ENCODE measurements at regions not wholly inside any gene's neighbourhood (a gene's known extent, or its start where the extent isn't known, plus 50 kb on each side); places are given as distances from the start of the nearest gene placed in this dataset.
"Not testable (repeated sequence)": the region's sequence is repeated elsewhere in the genome, so short reads cannot be mapped to it uniquely, and the experiment has no call there.

DNA sequence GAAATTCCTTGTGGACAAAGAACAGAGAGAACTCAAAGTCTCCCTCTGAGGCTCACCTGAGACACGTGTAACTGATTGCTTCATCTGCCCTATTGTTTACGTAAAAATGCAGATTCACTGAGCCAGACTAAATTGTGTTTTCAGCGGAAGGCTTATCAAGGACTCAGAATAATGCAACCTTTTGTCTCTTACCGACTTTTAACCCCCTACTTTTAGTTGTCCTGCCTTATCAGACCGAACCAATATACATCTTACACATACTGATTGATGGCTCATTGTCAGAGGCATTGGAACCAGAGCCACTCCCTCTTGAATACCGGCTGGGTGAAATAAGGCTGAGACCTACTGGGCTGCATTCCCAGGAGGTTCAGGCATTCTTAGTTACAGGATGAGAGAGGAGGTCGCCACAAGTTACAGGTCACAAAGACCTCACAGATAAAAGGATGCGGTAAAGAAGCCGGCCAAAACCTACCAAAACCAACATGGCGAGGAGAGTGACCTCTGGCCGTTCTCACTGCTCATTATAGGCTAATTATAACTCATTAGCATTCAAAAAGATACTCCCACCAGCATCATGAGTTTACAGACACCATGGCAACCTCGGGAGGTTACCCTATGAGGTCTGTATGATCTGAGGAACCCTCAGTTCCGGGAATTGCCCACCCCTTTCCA is 95.5 kb upstream of the ZNF184 start:
- no peak for DNase-seq

DNA sequence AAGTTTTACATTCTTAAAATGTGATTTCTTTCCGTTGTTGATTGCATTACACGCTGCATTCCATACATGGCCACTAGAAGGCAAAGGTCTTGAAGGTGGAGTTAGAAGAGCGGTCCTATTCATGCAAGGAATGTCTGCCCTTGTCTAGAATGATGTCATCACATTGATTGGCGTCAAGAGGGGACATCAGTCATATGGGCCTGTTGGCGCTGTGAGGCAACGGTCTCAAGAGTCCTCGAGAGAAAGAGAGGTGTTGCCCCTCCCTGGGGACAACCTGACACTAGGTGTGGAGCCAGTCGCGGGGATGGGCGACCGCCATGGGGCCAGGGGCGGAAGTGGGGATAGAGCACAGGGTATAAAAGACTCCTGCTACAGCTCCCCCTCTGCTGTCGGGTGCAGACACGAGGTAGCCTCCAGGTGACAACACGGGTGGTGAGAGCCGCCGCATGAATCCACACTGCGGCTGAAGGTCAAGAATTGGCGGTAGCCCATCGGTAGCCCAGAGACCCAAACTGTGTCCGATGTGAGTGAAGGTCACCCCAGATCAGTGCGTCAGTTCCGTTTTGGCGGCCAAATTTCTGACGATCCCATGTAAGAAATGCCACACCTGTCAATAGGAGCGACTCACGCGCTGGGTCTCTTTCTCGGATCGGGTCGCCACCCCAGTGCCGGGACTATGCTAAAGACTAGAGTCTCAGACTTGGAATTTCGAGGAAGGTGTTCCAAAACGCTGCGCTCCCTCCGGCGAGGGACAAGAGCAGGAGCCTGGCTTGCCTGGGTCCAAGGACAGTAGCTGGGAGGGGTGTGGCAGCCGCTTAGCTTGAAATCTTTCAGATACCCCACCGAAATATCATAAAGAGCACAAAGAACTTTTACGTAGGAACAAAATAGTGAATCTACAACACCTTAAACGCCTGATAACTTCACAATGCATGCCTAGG is 93.2 kb upstream of the ZNF184 start:
- no peak for DNase-seq

DNA sequence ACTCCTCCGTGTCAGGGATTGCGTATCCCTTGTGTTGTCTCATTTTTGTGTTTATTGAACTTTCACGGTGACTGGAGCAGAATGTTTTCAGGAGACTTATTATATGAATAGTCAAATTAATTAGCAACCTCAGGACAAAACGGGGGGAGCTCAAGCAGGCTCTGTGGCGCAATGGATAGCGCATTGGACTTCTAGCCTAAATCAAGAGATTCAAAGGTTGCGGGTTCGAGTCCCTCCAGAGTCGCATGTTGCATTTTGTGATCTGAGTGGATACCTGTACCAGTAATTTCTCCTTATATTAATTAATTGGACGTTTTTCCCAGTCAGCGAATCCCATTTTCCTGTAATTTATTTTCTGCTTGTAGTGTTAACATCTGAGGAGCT is 89.1 kb upstream of the ZNF184 start:
- no peak for DNase-seq

- no peak for DNase-seq
These were observed 85.3 kb upstream of the ZNF184 start for GRCh38 chr6:27558028-27558724.

- no peak for DNase-seq
These were observed 83.5 kb upstream of the ZNF184 start for GRCh38 chr6:27556406-27556805.

GRCh38 chr6:27553123-27553904 is 80.4 kb upstream of the ZNF184 start:
- no peak for DNase-seq

DNA sequence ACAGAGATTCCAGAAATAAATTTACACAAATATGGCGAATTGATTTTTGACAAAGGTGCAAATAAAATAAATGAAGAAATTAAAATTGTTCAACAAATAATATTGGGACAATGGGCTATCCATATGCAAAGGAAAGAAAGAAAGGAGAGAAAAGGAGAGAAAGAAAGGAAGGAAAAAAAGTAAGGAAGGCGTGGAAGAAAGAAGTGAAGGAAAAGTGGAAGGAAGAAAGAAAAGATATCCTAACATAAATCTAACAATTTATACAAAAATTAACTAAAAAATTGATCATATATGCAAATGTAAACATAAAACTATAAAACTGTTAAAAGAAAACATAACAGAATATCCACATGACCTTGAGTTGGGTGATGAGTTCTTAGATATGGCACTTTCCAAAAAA is 78.7 kb upstream of the ZNF184 start:
- no peak for DNase-seq

DNA sequence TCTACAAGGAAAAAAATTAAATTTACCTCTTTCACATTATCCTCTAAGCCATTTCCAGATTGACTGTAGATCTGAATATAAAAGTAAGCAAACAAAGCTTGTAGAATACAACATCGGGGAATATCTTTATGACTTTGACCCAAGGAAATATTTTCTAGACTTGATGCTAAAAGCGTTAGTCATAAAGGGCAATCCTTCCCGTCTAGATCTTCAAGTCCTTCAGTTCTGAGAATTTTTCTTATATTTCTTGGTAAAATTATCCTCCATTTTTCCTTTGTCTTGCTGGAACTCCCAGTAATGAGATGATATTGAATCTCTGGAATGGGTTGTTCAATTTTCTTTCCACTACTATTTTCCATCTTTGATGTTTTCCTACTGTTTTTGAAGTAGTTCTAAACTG is 77.8 kb upstream of the ZNF184 start:
- no peak for DNase-seq

GRCh38 chr6:27549241-27549598 is 76.3 kb upstream of the ZNF184 start:
- not testable (repeated sequence) for DNase-seq

DNA sequence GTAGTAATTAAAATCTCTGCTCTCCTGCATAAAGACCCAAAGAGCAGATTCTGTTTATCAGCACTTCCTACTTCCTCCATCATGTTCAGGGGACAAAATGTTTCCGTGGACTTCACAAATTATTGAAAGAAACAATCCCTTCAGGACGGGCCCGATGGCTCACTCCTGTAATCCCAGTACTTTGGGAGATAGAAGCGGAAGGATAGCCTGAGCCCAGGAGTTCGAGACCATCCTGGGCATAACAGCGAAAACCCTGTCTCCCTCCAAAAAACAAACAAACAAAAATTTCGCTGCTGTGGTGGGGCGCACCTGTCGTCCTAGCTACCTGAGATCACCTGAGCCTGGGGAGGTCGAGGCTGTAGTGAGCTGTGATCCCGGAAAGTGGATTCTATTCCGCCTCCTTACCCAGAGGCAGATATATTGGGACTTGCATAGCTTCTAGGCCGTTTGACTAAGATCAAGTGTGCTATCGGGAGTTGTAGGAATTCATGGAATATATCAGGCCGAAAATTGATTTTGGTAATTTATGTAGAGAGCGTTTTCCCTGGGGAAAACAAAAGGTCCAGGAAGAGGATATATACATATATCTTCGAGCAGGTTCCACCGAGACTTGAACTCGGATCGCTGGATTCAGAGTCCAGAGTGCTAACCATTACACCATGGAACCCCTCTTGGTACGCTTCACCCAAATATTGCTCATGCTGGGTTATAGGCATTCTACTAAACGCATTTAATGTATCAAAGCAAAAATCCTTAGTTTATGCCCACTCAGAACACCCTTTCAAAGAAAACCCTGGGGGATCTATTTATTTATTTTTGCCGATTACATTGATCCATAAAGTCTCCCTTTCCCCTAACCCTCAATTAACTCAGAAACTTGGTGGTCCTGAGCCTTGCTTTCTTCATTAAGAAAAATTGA is 74.5 kb upstream of the ZNF184 start:
- DNase-seq = no peak

DNA sequence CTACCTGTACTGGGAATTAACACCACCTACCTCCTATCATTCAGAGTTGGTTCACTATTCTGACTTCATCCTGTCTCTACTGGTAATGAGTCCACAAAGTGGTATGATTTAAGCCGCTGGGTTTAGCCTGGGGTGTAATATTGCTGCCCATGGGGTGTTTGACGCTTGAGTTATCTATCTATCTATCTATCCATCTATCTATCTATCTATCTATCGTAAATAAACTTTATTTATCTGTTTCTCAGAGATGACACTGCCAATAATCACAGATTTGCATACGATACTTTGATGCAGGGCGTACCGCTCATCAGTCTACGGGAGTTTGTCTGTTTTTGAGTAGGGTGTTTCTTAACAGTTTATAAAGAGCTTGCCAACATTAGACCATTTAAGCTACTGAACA is 73.6 kb upstream of the ZNF184 start:
- no peak for DNase-seq

DNA sequence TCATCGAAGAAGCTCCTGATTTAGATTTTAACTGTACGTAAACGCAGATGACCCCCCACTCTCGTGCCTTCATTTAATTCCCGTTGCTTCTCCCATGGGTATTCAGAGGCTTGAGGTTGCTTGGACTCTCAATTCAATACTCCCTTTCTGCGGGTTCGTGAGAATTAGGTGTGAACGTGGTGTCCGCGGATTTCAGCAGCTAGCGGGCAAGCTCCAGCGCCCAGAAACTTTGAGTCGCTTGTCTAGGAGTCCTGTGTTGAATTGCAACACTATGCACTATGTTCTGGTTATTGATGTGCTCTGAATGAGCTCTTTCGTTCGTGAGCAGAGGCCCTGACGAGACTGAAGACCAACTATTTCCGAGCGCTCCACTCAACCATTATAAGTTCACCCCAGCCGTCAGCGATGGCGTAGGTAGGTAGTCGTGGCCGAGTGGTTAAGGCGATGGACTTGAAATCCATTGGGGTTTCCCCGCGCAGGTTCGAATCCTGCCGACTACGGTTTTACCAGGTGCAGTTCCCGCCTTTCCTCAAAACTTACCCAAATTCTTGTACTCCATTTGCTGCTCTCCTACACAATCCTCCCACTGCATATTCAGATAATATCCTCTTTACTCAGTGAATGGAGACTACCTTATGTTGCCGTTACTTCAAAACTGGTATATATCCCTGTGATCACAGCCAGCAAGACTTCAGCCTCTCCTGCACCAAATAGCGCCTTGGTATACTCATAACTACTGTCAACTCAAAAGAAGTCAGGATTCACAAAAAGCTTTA is 72.6 kb upstream of the ZNF184 start:
- no peak for DNase-seq

DNA sequence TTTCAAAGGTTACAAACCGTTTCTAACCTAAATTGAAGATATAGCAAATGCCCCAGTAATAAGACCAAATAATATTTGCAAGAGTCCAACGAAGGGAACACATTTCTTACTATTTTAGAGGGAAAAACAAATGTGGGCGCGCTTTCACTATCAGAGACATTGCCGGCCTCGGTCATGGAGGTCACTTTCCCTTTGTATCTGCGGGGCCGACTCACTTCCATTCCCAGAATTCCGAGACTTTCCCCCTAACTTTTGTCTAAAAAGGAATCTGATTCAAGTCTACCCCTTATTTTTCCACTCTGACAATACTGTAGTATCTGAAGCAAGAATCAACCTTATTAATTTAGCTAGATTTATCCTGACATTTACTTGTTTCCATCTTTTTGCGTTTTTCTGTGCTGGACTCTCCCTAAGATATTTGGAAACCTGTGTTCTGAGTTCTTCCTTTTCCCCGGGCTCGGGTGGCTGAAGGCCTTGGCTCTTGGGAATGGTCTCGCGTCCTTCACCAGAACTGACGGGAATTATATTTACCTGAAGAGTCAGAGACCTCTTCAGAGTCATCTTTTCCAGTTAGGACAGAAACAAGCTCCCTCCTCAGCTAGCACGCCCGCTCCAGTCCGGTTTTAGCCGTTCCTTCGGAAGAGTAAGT is 71.8 kb upstream of the ZNF184 start:
- DNase-seq = no peak

DNA sequence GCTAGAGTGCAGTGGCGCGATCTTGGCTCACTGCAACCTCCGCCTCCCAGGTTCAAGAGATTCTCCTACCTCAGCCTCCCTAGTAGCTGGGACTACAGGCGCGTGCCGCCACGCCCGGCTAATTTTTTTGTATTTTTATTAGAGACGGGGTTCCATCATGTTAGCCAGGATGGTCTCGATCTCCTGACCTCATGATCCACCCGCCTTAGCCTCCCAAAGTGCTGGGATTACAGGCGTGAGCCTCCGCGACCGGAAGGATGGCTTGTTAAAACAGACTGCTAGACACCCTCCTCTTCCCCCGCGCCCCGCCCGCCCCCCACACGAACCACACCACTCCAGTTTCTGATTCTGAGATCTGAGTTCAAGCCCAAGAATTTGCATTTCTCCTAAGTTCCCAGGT is 71.2 kb upstream of the ZNF184 start:
- DNase-seq = not testable (repeated sequence)

DNA sequence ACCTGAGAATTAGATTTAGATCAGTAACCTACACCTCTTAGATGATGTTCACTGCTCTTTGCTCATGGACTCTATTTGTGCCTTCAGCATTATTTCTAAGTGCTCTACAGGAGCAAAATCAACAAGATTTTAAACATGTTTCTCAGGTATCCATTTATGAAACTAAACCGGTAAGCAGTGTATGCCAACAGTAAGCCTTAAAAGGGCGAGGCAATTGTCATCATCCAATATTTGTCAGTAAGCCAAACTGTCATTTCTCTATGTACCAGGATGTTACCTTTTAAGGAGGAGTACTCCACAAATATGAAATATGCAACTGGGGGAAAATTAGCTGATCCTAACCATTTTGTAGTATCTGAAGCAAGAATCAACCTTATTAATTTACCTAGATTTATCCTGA is 69.6 kb upstream of the ZNF184 start:
- no peak for DNase-seq

DNA sequence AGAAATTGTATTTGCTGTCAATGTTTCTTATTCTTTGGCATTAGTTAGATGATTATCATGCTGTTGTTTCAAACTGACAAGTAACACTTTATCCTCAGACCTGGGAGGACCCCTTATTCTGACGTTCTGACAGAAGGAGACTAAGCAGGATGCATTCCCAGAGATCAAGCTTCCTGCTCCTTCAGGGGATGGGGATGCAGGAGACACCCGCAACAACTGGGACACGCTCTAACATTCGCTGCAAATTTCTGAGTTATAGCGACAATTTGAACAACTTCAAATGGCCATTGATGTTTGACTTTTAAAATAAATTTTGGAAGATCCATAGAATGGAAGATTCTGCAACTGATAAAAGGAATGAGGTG is 69.0 kb upstream of the ZNF184 start:
- no peak for DNase-seq

DNA sequence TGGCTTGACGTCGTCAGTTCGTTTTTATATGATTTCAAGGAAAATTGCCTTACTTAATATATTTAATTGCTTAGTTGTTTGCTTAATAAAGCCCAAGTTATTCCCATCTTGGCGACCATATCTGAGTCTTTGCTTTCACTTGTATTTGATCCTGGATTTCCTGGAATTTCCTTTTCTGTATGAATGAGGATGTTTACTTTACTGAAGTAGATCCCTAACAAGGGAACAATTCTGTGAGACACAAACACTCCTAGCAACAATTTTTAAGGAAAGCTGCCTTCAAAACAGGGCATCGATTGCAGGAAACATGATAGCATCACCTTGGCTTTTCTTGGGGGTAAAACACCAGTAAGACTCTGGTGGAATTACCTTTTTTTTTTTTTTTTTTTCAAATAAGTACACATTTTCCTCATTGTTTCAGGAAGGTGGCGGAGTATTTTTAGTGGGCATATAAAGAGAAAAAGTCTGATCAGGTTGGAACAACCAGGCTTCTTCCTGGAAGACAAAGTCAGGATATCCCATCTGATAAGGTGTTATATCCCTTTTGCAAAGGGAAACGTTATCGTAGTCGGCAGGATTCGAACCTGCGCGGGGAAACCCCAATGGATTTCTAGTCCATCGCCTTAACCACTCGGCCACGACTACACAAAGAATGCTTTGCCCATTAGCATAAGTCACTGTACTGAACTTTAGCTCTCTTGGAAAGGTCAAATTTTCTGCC is 68.5 kb upstream of the ZNF184 start:
- DNase-seq = no peak

DNA sequence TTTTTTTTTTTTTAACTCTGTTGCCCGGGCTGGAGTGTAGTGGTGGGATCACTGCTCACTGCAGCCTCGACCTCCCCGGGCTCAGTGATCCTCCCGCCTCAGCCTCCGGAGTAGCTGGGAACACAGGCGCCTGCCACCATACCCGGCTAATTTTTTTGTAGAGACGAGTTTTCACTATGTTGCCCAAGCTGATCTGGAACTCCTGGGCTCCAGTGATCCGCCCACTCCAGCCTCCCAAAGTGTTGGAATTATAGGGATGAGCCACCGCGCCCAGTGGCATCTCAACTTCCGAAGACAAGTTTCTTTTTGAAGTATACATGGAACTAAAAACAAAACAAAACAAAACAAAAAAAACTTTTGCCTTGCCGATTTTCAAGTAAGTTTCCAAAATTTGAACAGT is 66.6 kb upstream of the ZNF184 start:
- no peak for DNase-seq

DNA sequence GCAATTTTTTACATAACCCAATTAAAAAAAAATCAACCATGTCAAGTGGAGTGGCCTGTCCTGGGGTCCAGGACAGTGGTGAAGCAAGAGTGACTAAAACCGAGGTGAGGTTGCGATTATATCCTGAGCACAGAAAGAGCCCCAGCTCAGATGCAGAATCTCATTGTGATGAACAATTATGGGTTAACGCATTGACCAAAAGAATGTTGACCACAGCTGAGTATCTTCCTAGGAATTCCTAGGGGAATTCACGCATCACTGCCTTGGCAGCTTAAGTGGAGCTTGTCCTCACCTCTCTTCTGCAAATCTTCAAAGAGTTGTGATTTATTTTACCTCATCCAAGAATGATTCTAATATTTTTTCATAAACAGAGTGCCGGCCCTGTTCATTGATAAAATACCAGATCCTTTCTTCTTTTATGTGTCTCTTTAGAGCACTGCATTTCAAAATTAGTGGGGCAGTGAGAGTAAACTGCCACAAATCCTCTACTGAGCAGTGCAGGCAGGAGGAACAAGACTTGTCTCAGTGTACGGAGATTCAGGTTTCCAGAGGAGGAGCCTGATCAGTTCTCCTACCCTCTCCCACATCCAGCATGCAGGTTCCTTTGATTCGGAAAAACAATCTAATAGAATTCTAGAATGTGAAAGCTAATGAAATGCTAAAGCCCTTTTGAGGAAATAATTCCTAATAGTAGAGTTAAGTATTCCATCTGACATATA is 60.1 kb upstream of the ZNF184 start:
- no peak for DNase-seq

Measured in CD4-positive, alpha-beta T cell treated with Interferon alpha-2 for 1 hour (primary cell).